ENCODE measurements at regions not wholly inside any gene's neighbourhood (a gene's known extent, or its start where the extent isn't known, plus 50 kb on each side); places are given as distances from the start of the nearest gene placed in this dataset.

- Mint-ChIP-seq H3K9me3 (no peaks in the 10 kb centered on the region), H3K27me3 (ENCODE audit: low read depth in 3 of 3) (peaks cover 0 to 2% (median 0%) of the 10 kb centered on the region in 3 donors), H3K36me3 (no peaks in the 10 kb centered on the region), H3K4me3 (no peak overlapping the region), H3K4me1 (no peaks in the 10 kb centered on the region), H3K27ac (no peak overlapping the region)
- no peak for DNase-seq
Measured at GRCh38 chr9:84169240-84169639, 171.3 kb downstream of the SLC28A3 start.

GRCh38 chr9:84170521-84171141 is 169.9 kb downstream of the SLC28A3 start:
- no peak overlapping the region for H3K4me3 Mint-ChIP-seq
- no peaks in the 10 kb centered on the region for H3K36me3 Mint-ChIP-seq
- H3K27ac Mint-ChIP-seq, result no peak overlapping the region
- DNase-seq, result no peak
- H3K27me3 Mint-ChIP-seq (ENCODE audit: low read depth in 3 of 3), result no peaks in the 10 kb centered on the region
- no peaks in the 10 kb centered on the region for H3K9me3 Mint-ChIP-seq
- H3K4me1 Mint-ChIP-seq, result no peaks in the 10 kb centered on the region

GRCh38 chr9:84173961-84174360 is 166.6 kb downstream of the SLC28A3 start:
- H3K4me1 Mint-ChIP-seq, result no peaks in the 10 kb centered on the region
- H3K36me3 Mint-ChIP-seq, result no peaks in the 10 kb centered on the region
- no peak overlapping the region for H3K27ac Mint-ChIP-seq
- no peak for DNase-seq
- peaks cover 0 to 2% (median 0%) of the 10 kb centered on the region in 3 donors for H3K27me3 Mint-ChIP-seq (ENCODE audit: low read depth in 3 of 3)
- no peaks in the 10 kb centered on the region for H3K9me3 Mint-ChIP-seq
- no peak overlapping the region for H3K4me3 Mint-ChIP-seq

GRCh38 chr9:84174486-84174885 is 166.1 kb downstream of the SLC28A3 start:
- DNase-seq, result no peak
- H3K9me3 Mint-ChIP-seq, result no peaks in the 10 kb centered on the region
- no peaks in the 10 kb centered on the region for H3K4me1 Mint-ChIP-seq
- H3K36me3 Mint-ChIP-seq, result no peaks in the 10 kb centered on the region
- H3K27me3 Mint-ChIP-seq (ENCODE audit: low read depth in 3 of 3), result peaks cover 0 to 2% (median 0%) of the 10 kb centered on the region in 3 donors
- H3K4me3 Mint-ChIP-seq, result no peak overlapping the region
- no peak overlapping the region for H3K27ac Mint-ChIP-seq

- DNase-seq, result no peak
- Mint-ChIP-seq H3K27me3 (ENCODE audit: low read depth in 3 of 3) (peaks cover 1 to 9% (median 2%) of the 10 kb centered on the region in 3 donors), H3K27ac (no peak overlapping the region), H3K4me3 (no peak overlapping the region), H3K36me3 (no peaks in the 10 kb centered on the region), H3K9me3 (no peaks in the 10 kb centered on the region), H3K4me1 (no peaks in the 10 kb centered on the region)
Measured at GRCh38 chr9:84177407-84177806, 163.2 kb downstream of the SLC28A3 start.

- Mint-ChIP-seq H3K27ac (no peak overlapping the region), H3K27me3 (ENCODE audit: low read depth in 3 of 3) (peaks cover 1 to 9% (median 2%) of the 10 kb centered on the region in 3 donors), H3K9me3 (no peaks in the 10 kb centered on the region), H3K36me3 (no peaks in the 10 kb centered on the region), H3K4me3 (no peak overlapping the region), H3K4me1 (no peaks in the 10 kb centered on the region)
- DNase-seq, result no peak
Measured at GRCh38 chr9:84179531-84179930, 161.0 kb downstream of the SLC28A3 start.

- H3K27ac Mint-ChIP-seq, result no peak overlapping the region
- peaks cover 7 to 14% (median 11%) of the 10 kb centered on the region in 3 donors for H3K27me3 Mint-ChIP-seq (ENCODE audit: low read depth in 3 of 3)
- no peaks in the 10 kb centered on the region for H3K4me1 Mint-ChIP-seq
- H3K4me3 Mint-ChIP-seq, result no peak overlapping the region
- DNase-seq, result no peak
- peaks cover 0 to 3% (median 0%) of the 10 kb centered on the region in 6 donors for H3K9me3 Mint-ChIP-seq
- no peaks in the 10 kb centered on the region for H3K36me3 Mint-ChIP-seq
Measured at GRCh38 chr9:84187090-84187489, 153.5 kb downstream of the SLC28A3 start.

GRCh38 chr9:84189904-84190303 is 150.7 kb downstream of the SLC28A3 start:
- Mint-ChIP-seq H3K9me3 (peaks cover 0 to 4% (median 0%) of the 10 kb centered on the region in 6 donors), H3K36me3 (no peaks in the 10 kb centered on the region), H3K4me1 (no peaks in the 10 kb centered on the region), H3K4me3 (no peak overlapping the region), H3K27ac (no peak overlapping the region), H3K27me3 (ENCODE audit: low read depth in 3 of 3) (peaks cover 8 to 19% (median 17%) of the 10 kb centered on the region in 3 donors)
- DNase-seq, result no peak

GRCh38 chr9:84190411-84190810 is 150.1 kb downstream of the SLC28A3 start:
- Mint-ChIP-seq H3K4me1 (no peaks in the 10 kb centered on the region), H3K27ac (no peak overlapping the region), H3K27me3 (ENCODE audit: low read depth in 3 of 3) (peaks cover 8 to 19% (median 17%) of the 10 kb centered on the region in 3 donors), H3K36me3 (no peaks in the 10 kb centered on the region), H3K9me3 (peaks cover 0 to 4% (median 0%) of the 10 kb centered on the region in 6 donors), H3K4me3 (no peak overlapping the region)
- no peak for DNase-seq

- Mint-ChIP-seq H3K9me3 (peaks cover 0 to 1% (median 0%) of the 10 kb centered on the region in 6 donors), H3K27me3 (ENCODE audit: low read depth in 3 of 3) (peaks cover 2 to 6% (median 3%) of the 10 kb centered on the region in 3 donors), H3K4me1 (no peaks in the 10 kb centered on the region), H3K36me3 (no peaks in the 10 kb centered on the region), H3K27ac (no peak overlapping the region), H3K4me3 (no peak overlapping the region)
- DNase-seq, result no peak
Measured at GRCh38 chr9:84206801-84207370, 133.7 kb downstream of the SLC28A3 start.

- H3K4me3 Mint-ChIP-seq, result no peak overlapping the region
- peaks cover 0 to 1% (median 0%) of the 10 kb centered on the region in 6 donors for H3K9me3 Mint-ChIP-seq
- H3K27ac Mint-ChIP-seq, result no peak overlapping the region
- no peaks in the 10 kb centered on the region for H3K36me3 Mint-ChIP-seq
- no peaks in the 10 kb centered on the region for H3K4me1 Mint-ChIP-seq
- no peak for DNase-seq
- peaks cover 2 to 6% (median 3%) of the 10 kb centered on the region in 3 donors for H3K27me3 Mint-ChIP-seq (ENCODE audit: low read depth in 3 of 3)
Measured at GRCh38 chr9:84207491-84207951, 133.0 kb downstream of the SLC28A3 start.

- no peaks in the 10 kb centered on the region for H3K36me3 Mint-ChIP-seq
- no peak for DNase-seq
- no peak overlapping the region for H3K27ac Mint-ChIP-seq
- no peak overlapping the region for H3K4me3 Mint-ChIP-seq
- no peaks in the 10 kb centered on the region for H3K9me3 Mint-ChIP-seq
- peaks cover 0 to 9% (median 3%) of the 10 kb centered on the region in 3 donors for H3K27me3 Mint-ChIP-seq (ENCODE audit: low read depth in 3 of 3)
- no peaks in the 10 kb centered on the region for H3K4me1 Mint-ChIP-seq
Measured at GRCh38 chr9:84212246-84212645, 128.3 kb downstream of the SLC28A3 start.

GRCh38 chr9:84212982-84213381 is 127.6 kb downstream of the SLC28A3 start:
- Mint-ChIP-seq H3K27ac (no peak overlapping the region), H3K36me3 (no peaks in the 10 kb centered on the region), H3K4me3 (no peak overlapping the region), H3K4me1 (no peaks in the 10 kb centered on the region), H3K27me3 (ENCODE audit: low read depth in 3 of 3) (peaks cover 0 to 9% (median 3%) of the 10 kb centered on the region in 3 donors), H3K9me3 (no peaks in the 10 kb centered on the region)
- no peak for DNase-seq

GRCh38 chr9:84216151-84216550 is 124.4 kb downstream of the SLC28A3 start:
- H3K27ac Mint-ChIP-seq, result no peak overlapping the region
- peaks cover 2 to 16% (median 3%) of the 10 kb centered on the region in 3 donors for H3K27me3 Mint-ChIP-seq (ENCODE audit: low read depth in 3 of 3)
- no peaks in the 10 kb centered on the region for H3K9me3 Mint-ChIP-seq
- H3K4me1 Mint-ChIP-seq, result no peaks in the 10 kb centered on the region
- H3K4me3 Mint-ChIP-seq, result no peak overlapping the region
- no peak for DNase-seq
- no peaks in the 10 kb centered on the region for H3K36me3 Mint-ChIP-seq

- DNase-seq, result no peak
- peaks cover 3 to 16% (median 3%) of the 10 kb centered on the region in 3 donors for H3K27me3 Mint-ChIP-seq (ENCODE audit: low read depth in 3 of 3)
- no peak overlapping the region for H3K27ac Mint-ChIP-seq
- no peak overlapping the region for H3K4me3 Mint-ChIP-seq
- peaks cover 0 to 8% (median 0%) of the 10 kb centered on the region in 6 donors for H3K9me3 Mint-ChIP-seq
- no peaks in the 10 kb centered on the region for H3K36me3 Mint-ChIP-seq
- no peaks in the 10 kb centered on the region for H3K4me1 Mint-ChIP-seq
Measured at GRCh38 chr9:84218322-84218721, 122.2 kb downstream of the SLC28A3 start.
